ENCODE measurements at regions not wholly inside any gene's neighbourhood (a gene's known extent, or its start where the extent isn't known, plus 50 kb on each side); places are given as distances from the start of the nearest gene placed in this dataset.
A peak's percentile ranks its signal among the peaks of the same experiment; 100 is the strongest.

DNA sequence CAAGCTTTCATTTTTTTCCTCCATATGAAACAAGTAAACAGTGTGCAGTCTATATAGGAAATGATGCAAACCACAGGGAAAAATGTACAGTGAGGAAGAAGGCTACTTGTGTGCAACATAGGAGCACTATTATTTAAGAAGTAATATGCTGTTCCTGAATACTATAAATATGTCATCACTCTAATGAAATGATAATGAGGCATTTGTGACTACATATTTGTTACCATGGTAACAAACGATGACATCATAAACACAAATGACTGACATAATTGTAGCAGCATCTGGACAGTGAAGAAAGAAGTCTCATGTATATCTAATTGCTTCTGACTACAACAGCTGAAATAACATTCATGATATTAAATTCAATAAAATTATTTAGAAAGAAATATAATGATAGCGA is 164.8 kb downstream of the C7orf25 start:
- DNase-seq (ENCODE audit: low spot score in 2 of 2) = no peak
- Histone ChIP-seq H3K9me3 (no peaks in the 10 kb centered on the region), H3K36me3 (no peaks in the 10 kb centered on the region), H3K27me3 (no peaks in the 10 kb centered on the region), H3K4me1 (peaks cover 5% of the 10 kb centered on the region), H3K27ac (no peak overlapping the region), H3K4me3 (no peak overlapping the region)
- WGBS = 74% methylated on average over 2 of the region's 2 CpGs
- no peak for TF ChIP-seq POLR2A (IDR thresholded peaks at IDR 0.05)
- TF ChIP-seq POLR2AphosphoS5 (IDR thresholded peaks at IDR 0.05) = no peak
- TF ChIP-seq, protein P1, sequence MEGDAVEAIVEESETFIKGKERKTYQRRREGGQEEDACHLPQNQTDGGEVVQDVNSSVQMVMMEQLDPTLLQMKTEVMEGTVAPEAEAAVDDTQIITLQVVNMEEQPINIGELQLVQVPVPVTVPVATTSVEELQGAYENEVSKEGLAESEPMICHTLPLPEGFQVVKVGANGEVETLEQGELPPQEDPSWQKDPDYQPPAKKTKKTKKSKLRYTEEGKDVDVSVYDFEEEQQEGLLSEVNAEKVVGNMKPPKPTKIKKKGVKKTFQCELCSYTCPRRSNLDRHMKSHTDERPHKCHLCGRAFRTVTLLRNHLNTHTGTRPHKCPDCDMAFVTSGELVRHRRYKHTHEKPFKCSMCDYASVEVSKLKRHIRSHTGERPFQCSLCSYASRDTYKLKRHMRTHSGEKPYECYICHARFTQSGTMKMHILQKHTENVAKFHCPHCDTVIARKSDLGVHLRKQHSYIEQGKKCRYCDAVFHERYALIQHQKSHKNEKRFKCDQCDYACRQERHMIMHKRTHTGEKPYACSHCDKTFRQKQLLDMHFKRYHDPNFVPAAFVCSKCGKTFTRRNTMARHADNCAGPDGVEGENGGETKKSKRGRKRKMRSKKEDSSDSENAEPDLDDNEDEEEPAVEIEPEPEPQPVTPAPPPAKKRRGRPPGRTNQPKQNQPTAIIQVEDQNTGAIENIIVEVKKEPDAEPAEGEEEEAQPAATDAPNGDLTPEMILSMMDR (IDR thresholded peaks at IDR 0.05) = no peak
- no peak for TF ChIP-seq EP300 (IDR thresholded peaks at IDR 0.05)

DNA sequence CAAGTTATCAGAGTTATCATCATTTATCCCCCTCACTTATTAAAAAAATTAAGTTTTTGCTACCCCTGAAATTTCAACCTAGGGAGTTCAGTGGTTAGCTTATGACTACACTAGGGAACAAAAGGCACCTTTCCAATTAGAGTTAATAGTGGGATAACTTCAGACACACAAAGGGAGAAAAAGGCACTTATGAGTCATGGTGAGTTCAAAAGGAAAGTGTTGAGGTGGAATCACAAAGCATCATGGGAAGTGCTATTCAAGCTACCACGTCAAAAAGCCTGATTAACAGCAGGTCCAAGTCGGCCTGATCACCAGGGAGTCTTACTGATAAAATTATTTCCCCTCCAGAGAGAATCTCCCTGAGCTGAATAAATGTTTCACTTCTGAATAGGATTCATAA is 165.7 kb downstream of the C7orf25 start:
- Histone ChIP-seq H3K4me3 (no peak overlapping the region), H3K4me1 (peaks cover 5% of the 10 kb centered on the region), H3K27ac (peak overlapping the region; percentile 18), H3K36me3 (no peaks in the 10 kb centered on the region), H3K9me3 (no peaks in the 10 kb centered on the region), H3K27me3 (no peaks in the 10 kb centered on the region)
- WGBS = 62% methylated on average over 2 of the region's 2 CpGs
- TF ChIP-seq EP300 (IDR thresholded peaks at IDR 0.05) (no peak), POLR2AphosphoS5 (IDR thresholded peaks at IDR 0.05) (no peak), POLR2A (IDR thresholded peaks at IDR 0.05) (no peak)
- TF ChIP-seq, protein P1 (IDR thresholded peaks at IDR 0.05) = no peak
- no peak for DNase-seq (ENCODE audit: low spot score in 2 of 2)

DNA sequence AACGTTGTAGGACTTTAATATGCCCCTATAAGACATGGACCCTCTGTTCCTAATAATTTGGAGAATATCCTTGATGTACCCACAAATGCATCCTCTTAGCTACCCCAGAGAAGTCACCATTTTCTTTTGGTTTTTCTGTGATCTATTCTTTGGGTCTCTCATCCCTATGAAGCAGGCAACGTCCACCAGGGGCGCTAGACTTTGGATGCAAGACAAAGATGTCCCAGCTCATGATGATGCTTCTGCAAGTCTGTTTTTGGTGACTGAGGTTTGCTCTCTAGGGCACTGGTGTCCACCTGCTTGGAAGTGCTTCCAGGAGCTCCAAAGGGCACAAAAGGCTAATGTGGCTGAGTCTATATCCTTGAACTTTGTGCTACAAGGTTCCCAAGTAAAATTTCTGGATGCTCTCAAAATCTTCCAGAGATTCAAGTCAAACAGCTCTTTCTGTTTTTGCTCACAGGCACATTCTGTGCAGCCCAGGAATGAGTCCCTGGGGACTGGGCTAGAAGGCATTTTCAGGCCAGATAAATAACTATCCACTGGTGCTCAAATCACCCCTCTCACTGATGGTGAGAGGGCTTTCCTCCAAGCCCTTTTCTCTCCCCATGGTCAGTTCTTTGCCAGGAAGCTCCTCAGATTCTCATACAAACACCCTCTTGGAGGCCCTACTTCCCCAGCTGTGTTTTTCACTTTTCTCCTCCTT is 166.4 kb downstream of the C7orf25 start:
- WGBS = 51% methylated on average over 3 of the region's 3 CpGs
- TF ChIP-seq, protein P1 (IDR thresholded peaks at IDR 0.05) = peak in 1 of 2 donors; percentile 45
- TF ChIP-seq EP300 (IDR thresholded peaks at IDR 0.05) = no peak
- TF ChIP-seq POLR2AphosphoS5 (IDR thresholded peaks at IDR 0.05) = no peak
- TF ChIP-seq POLR2A (IDR thresholded peaks at IDR 0.05) = no peak
- H3K27me3 ChIP-seq = no peaks in the 10 kb centered on the region
- no peak overlapping the region for H3K4me3 ChIP-seq
- DNase-seq (ENCODE audit: low spot score in 2 of 2) = no peak
- H3K9me3 ChIP-seq = no peaks in the 10 kb centered on the region
- H3K4me1 ChIP-seq = peaks cover 10% of the 10 kb centered on the region
- H3K27ac ChIP-seq = peak overlapping the region; percentile 18
- no peaks in the 10 kb centered on the region for H3K36me3 ChIP-seq

DNA sequence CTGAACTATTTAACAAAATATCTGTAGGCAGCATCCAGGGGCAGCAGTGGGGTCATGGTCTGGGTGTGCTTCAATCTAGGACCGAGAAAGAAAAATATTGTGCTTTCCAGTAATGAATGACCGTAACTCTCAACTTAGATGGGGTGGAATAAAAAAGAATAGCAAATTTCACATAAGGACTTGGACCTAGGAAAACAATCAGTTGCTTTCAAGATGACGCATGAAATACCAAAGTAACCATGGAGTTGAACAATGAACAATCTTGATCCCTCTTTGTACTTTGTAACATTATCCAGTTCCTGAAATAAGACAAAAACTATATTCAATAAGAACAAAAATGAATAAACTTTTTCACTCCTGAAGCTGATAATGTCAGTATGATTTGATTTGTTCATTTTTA is 167.1 kb downstream of the C7orf25 start:
- no peaks in the 10 kb centered on the region for H3K36me3 ChIP-seq

More for the DNA sequence above, 167.1 kb downstream of the C7orf25 start:
- TF ChIP-seq POLR2AphosphoS5 (IDR thresholded peaks at IDR 0.05) (no peak), POLR2A (IDR thresholded peaks at IDR 0.05) (no peak), EP300 (IDR thresholded peaks at IDR 0.05) (no peak)
- TF ChIP-seq, protein P1 (IDR thresholded peaks at IDR 0.05) = no peak
- Histone ChIP-seq H3K27me3 (no peaks in the 10 kb centered on the region), H3K9me3 (no peaks in the 10 kb centered on the region), H3K4me3 (no peak overlapping the region), H3K4me1 (peaks cover 13% of the 10 kb centered on the region), H3K27ac (no peak overlapping the region)
- WGBS = 74% methylated on average over 3 of the region's 3 CpGs
- DNase-seq (ENCODE audit: low spot score in 2 of 2) = no peak

Data from suprapubic skin (tissue), 4 donors.